Endothelial cell of umbilical vein (primary cell): ENCODE measurements at regions not wholly inside any gene's neighbourhood (a gene's known extent, or its start where the extent isn't known, plus 50 kb on each side); places are given as distances from the start of the nearest gene placed in this dataset.

Experiments
- BruUV-seq: library from RNA; stranded (reverse); fragments of 400-500 nt; replicated peaks from 2 replicates; lab custom pipeline; 2021; lab: Mats Ljungman, UMichigan
- CTCF ChIA-PET: fragments of 300-600, 350-600 bp; sonication (Branson Sonifier 250); formaldehyde crosslinking; loops from one replicate; lab custom pipeline; 2021; ENCODE audit warnings: antibody characterized with exemption, inconsistent platforms; lab: Charles Lee
- POLR2A ChIA-PET: fragments of 300-600, 350-600 bp; sonication (Branson Sonifier 250); formaldehyde crosslinking; loops from one replicate; lab custom pipeline; 2021; ENCODE audit warnings: antibody characterized with exemption, inconsistent platforms; lab: Charles Lee
- DNase-seq: peaks from one replicate; pipeline ENCODE4 v3.0.0-alpha.2; 2011; ENCODE audit warnings: low read depth, low spot score
- FAIRE-seq: peaks from 2 replicates; lab custom pipeline; 2011; peaks lifted over from hg19 to GRCh38; lab: Jason Lieb, UNC
- H2AFZ ChIP-seq: 2 replicates; pipeline ENCODE4 v1.6.0; 2012; ENCODE audit warnings: low read depth, low read length, control low read depth, inconsistent platforms
- H3K27ac ChIP-seq: 2 replicates; pipeline ENCODE4 v1.5.1; 2011; ENCODE audit warnings: low read depth, mild to moderate bottlenecking, control low read depth, low read length, moderate library complexity; ENCODE audit not compliant: insufficient read depth
- H3K27me3 ChIP-seq, 2 experiments: 2 replicates each; pipeline versions ENCODE4 v1.6.0 to v1.6.1; 2011; ENCODE audit warnings: low read length in 2 of 2, mixed read lengths in 1 of 2; ENCODE audit not compliant: control insufficient read depth in 2 of 2, insufficient read depth in 2 of 2
- H3K36me3 ChIP-seq, 2 experiments: 2 replicates in 1 of 2; 3 replicates in 1 of 2; pipeline ENCODE4 v1.5.1; 2011; ENCODE audit warnings: low read length in 2 of 2, mild to moderate bottlenecking in 1 of 2, moderate library complexity in 1 of 2; ENCODE audit not compliant: control insufficient read depth in 2 of 2, insufficient read depth in 2 of 2; ENCODE audit errors: extremely low read depth in 1 of 2
- H3K4me1 ChIP-seq: 3 replicates; pipeline ENCODE4 v1.5.1; 2011; ENCODE audit warnings: mild to moderate bottlenecking, low read length; ENCODE audit not compliant: control insufficient read depth, insufficient read depth; ENCODE audit errors: extremely low read depth
- H3K4me2 ChIP-seq: 2 replicates; pipeline ENCODE4 v1.6.1; 2011; ENCODE audit warnings: low read length, control low read depth, mixed read lengths; ENCODE audit not compliant: insufficient read depth
- H3K4me3 ChIP-seq, 3 experiments: fragments of 200-600 bp in 1 of 3; sonication (generic), shearing (Covaris generic) in 1 of 3; replicated peaks in 1 of 3; 2 replicates each; pipeline ENCODE4 v1.5.1; 2011 to 2016; ENCODE audit warnings: control low read depth in 3 of 3, low read length in 3 of 3, mild to moderate bottlenecking in 2 of 3, inconsistent platforms in 1 of 3, low read depth in 1 of 3, moderate library complexity in 1 of 3; ENCODE audit not compliant: insufficient read depth in 1 of 3
- H3K79me2 ChIP-seq: 2 replicates; pipeline ENCODE4 v1.6.0; 2012; ENCODE audit warnings: low read length, inconsistent platforms; ENCODE audit not compliant: control insufficient read depth, insufficient read depth
- H3K9ac ChIP-seq: replicated peaks from 2 replicates; pipeline ENCODE3; 2011; ENCODE audit warnings: low read length, control low read depth; ENCODE audit not compliant: insufficient read depth; ENCODE audit errors: extremely low read depth
- H3K9me1 ChIP-seq: replicated peaks from 3 replicates; pipeline ENCODE4 v1.6.0; 2011; ENCODE audit warnings: mild to moderate bottlenecking, low read length; ENCODE audit not compliant: control insufficient read depth, insufficient read depth; ENCODE audit errors: extremely low read depth
- H3K9me3 ChIP-seq: replicated peaks from 2 replicates; pipeline ENCODE4 v1.5.1; 2012; ENCODE audit warnings: low read length, inconsistent platforms; ENCODE audit not compliant: control insufficient read depth, insufficient read depth
- H4K20me1 ChIP-seq: replicated peaks from 2 replicates; pipeline ENCODE3; 2011; ENCODE audit warnings: mild to moderate bottlenecking, low read length; ENCODE audit not compliant: control insufficient read depth, insufficient read depth; ENCODE audit errors: extremely low read depth
- EZH2 ChIP-seq: IDR thresholded peaks from 2 replicates; pipeline ENCODE4 v1.6.1; 2012; ENCODE audit warnings: borderline replicate concordance, low read depth, mild to moderate bottlenecking, moderate library complexity, low read length, inconsistent platforms; ENCODE audit not compliant: severe bottlenecking
- FOS ChIP-seq: IDR thresholded peaks from 2 replicates; pipeline ENCODE4 v1.6.1; 2011; ENCODE audit warnings: mild to moderate bottlenecking, low read length, moderate library complexity, borderline replicate concordance; ENCODE audit not compliant: insufficient read depth
- GATA2 ChIP-seq: IDR thresholded peaks from 2 replicates; pipeline ENCODE4 v1.7.0; 2011; ENCODE audit warnings: low read depth, mild to moderate bottlenecking, moderate library complexity, mixed read lengths, low read length; ENCODE audit not compliant: insufficient read length, insufficient read depth
- JUN ChIP-seq: IDR thresholded peaks from 2 replicates; pipeline ENCODE4 v1.6.1; 2011; ENCODE audit warnings: borderline replicate concordance, low read depth; ENCODE audit not compliant: insufficient read length, insufficient read depth
- MYC ChIP-seq: IDR thresholded peaks from one replicate; pipeline ENCODE4 v1.6.1; 2011; ENCODE audit warnings: mild to moderate bottlenecking, low read depth, low read length
- POLR2A ChIP-seq: IDR thresholded peaks from 2 replicates; pipeline ENCODE4 v1.6.1; 2012; ENCODE audit warnings: low read depth, mild to moderate bottlenecking, control low read depth, low read length
- POLR2AphosphoS5 ChIP-seq: IDR thresholded peaks from 2 replicates; pipeline ENCODE4 v1.6.1; 2012; ENCODE audit warnings: low read depth, mild to moderate bottlenecking, control low read depth, low read length, moderate library complexity; ENCODE audit not compliant: insufficient read depth
- dilution Hi-C: fragments of 300-500 bp; cut with MboI; formaldehyde crosslinking; loops from one replicate; pipeline ENCODE4 v1.15.0; 2019; ENCODE audit warnings: low sequenced_read_pairs; ENCODE audit not compliant: extremely low pct_ligation_motif_present
- intact Hi-C: fragments of 100-400 bp; cut with micrococcal nuclease; formaldehyde crosslinking; loops from one replicate; pipeline ENCODE4 v1.10.0; 2022
- TF ChIP-seq, protein P1 (sequence below): IDR thresholded peaks from 2 replicates; pipeline ENCODE4 v1.6.1; 2011; ENCODE audit not compliant: insufficient read depth, insufficient read length
- TF ChIP-seq, protein P2 (sequence below), 2 donors: IDR thresholded peaks; 1 replicate in 1 of 2; 2 replicates in 1 of 2; pipeline ENCODE4 v1.5.1; 2011; ENCODE audit warnings: low read length in 2 of 2, mild to moderate bottlenecking in 2 of 2, moderate library complexity in 2 of 2, control low read depth in 1 of 2, inconsistent platforms in 1 of 2, low read depth in 1 of 2; ENCODE audit not compliant: insufficient read depth in 1 of 2; ENCODE audit errors: extremely low read depth in 1 of 2

DNA sequence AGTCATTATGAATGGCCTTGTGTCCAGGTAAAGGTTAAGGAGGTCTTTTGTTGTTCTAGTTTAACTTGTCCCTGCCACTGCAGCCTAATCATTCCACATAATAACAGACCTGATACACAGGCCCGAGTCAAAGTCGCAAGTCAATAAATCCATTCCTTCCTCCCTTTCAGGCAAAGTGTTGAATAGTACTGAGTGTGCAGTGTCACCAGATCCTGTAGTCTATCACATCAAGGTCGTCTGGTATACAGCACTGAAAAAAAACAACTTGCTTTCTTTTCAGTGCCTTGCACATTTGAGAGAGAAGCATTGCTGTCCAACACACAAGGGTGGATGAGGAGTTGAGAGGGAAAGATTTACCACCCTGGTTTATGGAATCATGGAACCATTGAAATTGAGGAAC, 606.2 kb downstream of the BCL11A start:
- H3K4me3 ChIP-seq, result no peak overlapping the region
- no peaks in the 10 kb centered on the region for H3K9me1 ChIP-seq
- no peaks in the 10 kb centered on the region for H3K36me3 ChIP-seq
- dilution Hi-C loops (no loop called here), intact Hi-C loops (no loop called here)
- DNase-seq, result no peak
- ChIA-PET CTCF (no interaction called here), POLR2A (no interaction called here)
- H3K79me2 ChIP-seq, result no peaks in the 10 kb centered on the region
- no peak overlapping the region for H3K4me2 ChIP-seq
- H3K27me3 ChIP-seq, result no peaks in the 10 kb centered on the region
- H4K20me1 ChIP-seq, result no peaks in the 10 kb centered on the region
- no TSS peak for BruUV-seq
- no peak overlapping the region for H2AFZ ChIP-seq
- TF ChIP-seq POLR2AphosphoS5 (no peak), POLR2A (no peak), FOS (no peak), GATA2 (no peak), MYC (no peak), EZH2 (no peak), JUN (no peak)
- TF ChIP-seq, protein P1, sequence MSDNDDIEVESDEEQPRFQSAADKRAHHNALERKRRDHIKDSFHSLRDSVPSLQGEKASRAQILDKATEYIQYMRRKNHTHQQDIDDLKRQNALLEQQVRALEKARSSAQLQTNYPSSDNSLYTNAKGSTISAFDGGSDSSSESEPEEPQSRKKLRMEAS, result no peak
- TF ChIP-seq, protein P2, sequence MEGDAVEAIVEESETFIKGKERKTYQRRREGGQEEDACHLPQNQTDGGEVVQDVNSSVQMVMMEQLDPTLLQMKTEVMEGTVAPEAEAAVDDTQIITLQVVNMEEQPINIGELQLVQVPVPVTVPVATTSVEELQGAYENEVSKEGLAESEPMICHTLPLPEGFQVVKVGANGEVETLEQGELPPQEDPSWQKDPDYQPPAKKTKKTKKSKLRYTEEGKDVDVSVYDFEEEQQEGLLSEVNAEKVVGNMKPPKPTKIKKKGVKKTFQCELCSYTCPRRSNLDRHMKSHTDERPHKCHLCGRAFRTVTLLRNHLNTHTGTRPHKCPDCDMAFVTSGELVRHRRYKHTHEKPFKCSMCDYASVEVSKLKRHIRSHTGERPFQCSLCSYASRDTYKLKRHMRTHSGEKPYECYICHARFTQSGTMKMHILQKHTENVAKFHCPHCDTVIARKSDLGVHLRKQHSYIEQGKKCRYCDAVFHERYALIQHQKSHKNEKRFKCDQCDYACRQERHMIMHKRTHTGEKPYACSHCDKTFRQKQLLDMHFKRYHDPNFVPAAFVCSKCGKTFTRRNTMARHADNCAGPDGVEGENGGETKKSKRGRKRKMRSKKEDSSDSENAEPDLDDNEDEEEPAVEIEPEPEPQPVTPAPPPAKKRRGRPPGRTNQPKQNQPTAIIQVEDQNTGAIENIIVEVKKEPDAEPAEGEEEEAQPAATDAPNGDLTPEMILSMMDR (IDR thresholded peaks at IDR 0.05; ENCODE audit: extremely low read depth in 1 of 2, insufficient read depth in 1 of 2, low read depth in 1 of 2, low read length in 2 of 2), result no peak
- H3K27ac ChIP-seq, result no peak overlapping the region
- no peaks in the 10 kb centered on the region for H3K4me1 ChIP-seq
- FAIRE-seq, result no peak
- no peak overlapping the region for H3K9ac ChIP-seq
- H3K9me3 ChIP-seq, result peaks cover 5% of the 10 kb centered on the region
